HepG2 (cell line): ENCODE measurements at regions not wholly inside any gene's neighbourhood (a gene's known extent, or its start where the extent isn't known, plus 50 kb on each side); places are given as distances from the start of the nearest gene placed in this dataset.

Experiments used
- ATAC-seq: fragments of 200-7000 bp; cut with Tn5 transposase; 3 replicates; pipeline ENCODE4 v1.9.1; 2020; ENCODE audit warnings: mild to moderate bottlenecking, moderate library complexity
- BruUV-seq: library from RNA; stranded (reverse); fragments of 400-500 nt; replicated peaks from 2 replicates; lab custom pipeline; 2021; lab: Mats Ljungman, UMichigan
- CTCF ChIA-PET: fragments of 300-600 bp; formaldehyde crosslinking; extraction: SDS; loops from one replicate; lab custom pipeline; 2021; ENCODE audit warnings: low total read pairs, inconsistent platforms, low intra/inter-chr PET ratio; lab: Yijun Ruan, JAX
- POLR2A ChIA-PET: fragments of 350-600 bp; sonication (Branson Sonifier 250); formaldehyde crosslinking; loops from one replicate; lab custom pipeline; 2020; ENCODE audit warnings: antibody characterized with exemption, inconsistent platforms; lab: Yijun Ruan, JAX
- DNase-seq: peaks from one replicate; pipeline ENCODE4 v3.0.0-alpha.2; 2015; ENCODE audit warnings: low spot score
- FAIRE-seq: peaks from 3 replicates; lab custom pipeline; 2011; peaks lifted over from hg19 to GRCh38; lab: Jason Lieb, UNC
- H2AFZ ChIP-seq: one replicate; pipeline ENCODE4 v1.6.1; 2011; ENCODE audit warnings: low read length, inconsistent platforms
- H3K27ac ChIP-seq: fragments of 300-600 bp; 3 replicates; pipeline ENCODE4 v1.8.0; 2011; ENCODE audit warnings: mixed run types, mild to moderate bottlenecking, mixed read lengths, low read length, inconsistent platforms; ENCODE audit not compliant: insufficient read depth; ENCODE audit errors: extremely low read length
- H3K27me3 ChIP-seq, 2 experiments: fragments of 200-600 bp in 1 of 2; 2 replicates in 1 of 2; 3 replicates in 1 of 2; pipeline versions ENCODE4 v1.6.0 to v1.8.0; 2011; ENCODE audit warnings: low read length in 2 of 2, mild to moderate bottlenecking in 2 of 2, moderate library complexity in 2 of 2, inconsistent platforms in 1 of 2; ENCODE audit not compliant: insufficient read depth in 2 of 2, control insufficient read depth in 1 of 2
- H3K36me3 ChIP-seq, 2 experiments: fragments of 200-600 bp in 1 of 2; replicated peaks in 1 of 2; 2 replicates in 1 of 2; 3 replicates in 1 of 2; pipeline versions ENCODE4 v1.5.1 to v1.8.0; 2011; ENCODE audit warnings: low read length in 2 of 2, inconsistent platforms in 1 of 2; ENCODE audit not compliant: insufficient read depth in 2 of 2, control insufficient read depth in 1 of 2
- H3K4me1 ChIP-seq: 2 replicates; pipeline ENCODE4 v1.5.1; 2012; ENCODE audit warnings: low read length, inconsistent platforms; ENCODE audit not compliant: insufficient read depth
- H3K4me2 ChIP-seq: 2 replicates; pipeline ENCODE4 v1.6.0; 2011; ENCODE audit warnings: low read depth, low read length, inconsistent platforms
- H3K4me3 ChIP-seq, 3 experiments: fragments of 200-600 bp in 1 of 3; sonication (generic), shearing (Covaris generic) in 1 of 3; replicated peaks in 1 of 3; 2 replicates each; pipeline ENCODE4 v1.5.1; 2011 to 2016; ENCODE audit warnings: low read length in 3 of 3, inconsistent platforms in 2 of 3, low read depth in 2 of 3, mild to moderate bottlenecking in 2 of 3, control low read depth in 1 of 3, mixed read lengths in 1 of 3; ENCODE audit not compliant: insufficient read depth in 1 of 3
- H3K79me2 ChIP-seq: one replicate; pipeline ENCODE4 v1.6.1; 2011; ENCODE audit warnings: low read length, inconsistent platforms; ENCODE audit not compliant: insufficient read depth
- H3K9ac ChIP-seq: 2 replicates; pipeline ENCODE4 v1.6.0; 2011; ENCODE audit warnings: mild to moderate bottlenecking, low read depth, low read length, inconsistent platforms; ENCODE audit not compliant: insufficient read depth
- H3K9me3 ChIP-seq: 2 replicates; pipeline ENCODE4 v1.5.1; 2012; ENCODE audit warnings: mild to moderate bottlenecking, low read length
- H4K20me1 ChIP-seq: 2 replicates; pipeline ENCODE4 v1.6.0; 2011; ENCODE audit warnings: inconsistent platforms, mild to moderate bottlenecking, low read length, moderate library complexity; ENCODE audit not compliant: insufficient read depth
- ASH2L ChIP-seq: fragments of 300-600, 200-600 bp; sonication (generic); IDR thresholded peaks from 2 replicates; pipeline ENCODE4 v1.7.0; 2017; ENCODE audit warnings: low read depth, mild to moderate bottlenecking, moderate library complexity, mixed read lengths, low read length; ENCODE audit not compliant: insufficient read length
- DNMT3B ChIP-seq: conservative IDR thresholded peaks from 2 replicates; pipeline ENCODE4 v1.6.1; 2016; ENCODE audit warnings: missing biosample characterization, control low read depth
- ELF1 ChIP-seq: sonication (generic); formaldehyde crosslinking; IDR thresholded peaks from 2 replicates; pipeline ENCODE4 v1.4.0; 2020; ENCODE audit warnings: missing genetic modification reagents
- ETV5 ChIP-seq: IDR thresholded peaks from 2 replicates; pipeline ENCODE4 v1.6.1; 2018; ENCODE audit warnings: missing biosample characterization, missing genetic modification reagents, inconsistent platforms, borderline replicate concordance
- HDAC6 ChIP-seq: fragments of 200-600 bp; sonication (generic); IDR thresholded peaks from 2 replicates; pipeline ENCODE4 v1.7.0; 2017; ENCODE audit warnings: mild to moderate bottlenecking, antibody characterized with exemption, low read length, low read depth
- HMGXB3 ChIP-seq: sonication (generic); formaldehyde crosslinking; IDR thresholded peaks from 2 replicates; pipeline ENCODE4 v1.4.0; 2020; ENCODE audit warnings: missing genetic modification reagents, borderline replicate concordance
- HNF4G ChIP-seq, 2 experiments: sonication (generic) in 1 of 2; formaldehyde crosslinking in 1 of 2; IDR thresholded peaks; 2 replicates each; pipeline versions ENCODE4 v1.4.0 to v1.6.1; 2011 to 2020; ENCODE audit warnings: borderline replicate concordance in 2 of 2, low read depth in 2 of 2, mild to moderate bottlenecking in 2 of 2, low read length in 1 of 2, missing genetic modification reagents in 1 of 2, moderate library complexity in 1 of 2
- IKZF1 ChIP-seq: fragments of 450-650 bp; IDR thresholded peaks from 2 replicates; pipeline ENCODE4 v1.7.1; 2016
- JARID2 ChIP-seq: sonication (generic); formaldehyde crosslinking; IDR thresholded peaks from 2 replicates; pipeline ENCODE4 v1.8.1; 2023; ENCODE audit warnings: missing genetic modification reagents, inconsistent platforms; ENCODE audit not compliant: insufficient replicate concordance
- MED13 ChIP-seq: sonication (generic); formaldehyde crosslinking; IDR thresholded peaks from 2 replicates; pipeline ENCODE4 v1.5.0; 2020; ENCODE audit warnings: missing genetic modification reagents
- MIXL1 ChIP-seq: IDR thresholded peaks from 2 replicates; pipeline ENCODE4 v1.6.1; 2016
- MLX ChIP-seq: IDR thresholded peaks from 2 replicates; pipeline ENCODE4 v1.6.1; 2016
- PTBP1 ChIP-seq: fragments of 200-400 bp; formaldehyde crosslinking; IDR thresholded peaks from 2 replicates; pipeline ENCODE4 v1.6.1; 2018; ENCODE audit warnings: low read length, low read depth; ENCODE audit not compliant: poor library complexity, severe bottlenecking
- STAT5B ChIP-seq: sonication (generic); formaldehyde crosslinking; IDR thresholded peaks from 2 replicates; pipeline ENCODE4 v1.4.0; 2020; ENCODE audit warnings: missing genetic modification reagents
- TRIM24 ChIP-seq: sonication (generic); formaldehyde crosslinking; IDR thresholded peaks from 2 replicates; pipeline ENCODE4 v1.8.0; 2022; ENCODE audit warnings: mild to moderate bottlenecking, missing genetic modification reagents
- ZNF33A ChIP-seq: sonication (generic); formaldehyde crosslinking; IDR thresholded peaks from 2 replicates; pipeline ENCODE4 v1.5.1; 2020; ENCODE audit warnings: missing genetic modification reagents, mild to moderate bottlenecking, moderate library complexity, borderline replicate concordance
- ZNF513 ChIP-seq: sonication (generic); formaldehyde crosslinking; conservative IDR thresholded peaks from 2 replicates; pipeline ENCODE4 v1.5.0; 2020; ENCODE audit warnings: missing genetic modification reagents
- ZNF564 ChIP-seq: sonication (generic); formaldehyde crosslinking; IDR thresholded peaks from 2 replicates; pipeline ENCODE4 v1.8.1; 2023; ENCODE audit warnings: mild to moderate bottlenecking, missing genetic modification reagents
- ZSCAN12 ChIP-seq: sonication (generic); formaldehyde crosslinking; IDR thresholded peaks from 2 replicates; pipeline ENCODE4 v1.9.0; 2021; ENCODE audit warnings: mild to moderate bottlenecking, missing genetic modification reagents
- WGBS: methylation state at CpG from one replicate; pipeline ENCODE4 v1.1.6; 2017; ENCODE audit warnings: low lambda C conversion rate; 5-methylcytosine and 5-hydroxymethylcytosine counted together
- in situ Hi-C: cut with HindIII; loops from 2 replicates; pipeline ENCODE4 v1.10.0; 2017; ENCODE audit warnings: low pct_unique_long_range_greater_than_20kb; ENCODE audit not compliant: extremely low pct_ligation_motif_present
- intact Hi-C: fragments of 100-400 bp; cut with micrococcal nuclease; formaldehyde crosslinking; loops from one replicate; pipeline ENCODE4 v1.10.0; 2022; ENCODE audit not compliant: unreplicated experiment

GRCh38 chr2:60094450-60094929 is 459.0 kb downstream of the BCL11A start (continued):
- TF ChIP-seq HMGXB3 (CRISPR knock-in tag) (peak; percentile 34; the same call in 1 of the 2 replicates), ELF1 (peak; percentile 44), ETV5 (CRISPR knock-in tag) (peak; percentile 39; the same call in 1 of the 2 replicates), TRIM24 (CRISPR knock-in tag) (0 out of 2 replicates have a peak, but pooled peaks have one; percentile 67), MLX (CRISPR knock-in tag) (peak; percentile 78; the same call in 1 of the 2 replicates), DNMT3B (CRISPR knock-in tag) (peak; percentile 87; the same call in 1 of the 2 replicates), HNF4G (IDR thresholded peaks at IDR 0.05; ENCODE audit: borderline replicate concordance, low read depth, low read length) (peak; percentile 23; the same call in 1 of the 2 replicates), HNF4G (CRISPR knock-in tag; IDR thresholded peaks at IDR 0.05; ENCODE audit: borderline replicate concordance, low read depth) (no peak), MIXL1 (CRISPR knock-in tag) (peak; percentile 50; the same call in 1 of the 2 replicates)

GRCh38 chr2:60092781-60093180 is 460.7 kb downstream of the BCL11A start:
- Histone ChIP-seq H3K27ac (no peak overlapping the region), H3K79me2 (no peaks in the 10 kb centered on the region), H2AFZ (no peak overlapping the region), H3K4me2 (no peak overlapping the region), H4K20me1 (no peaks in the 10 kb centered on the region), H3K27me3 (peaks cover 0 to 8% of the 10 kb centered on the region in 2 experiments; a peak in 1 of 5 replicates), H3K4me1 (peaks cover 35% of the 10 kb centered on the region), H3K9ac (no peak overlapping the region), H3K4me3 (no peak overlapping the region), H3K9me3 (no peaks in the 10 kb centered on the region), H3K36me3 (no peaks in the 10 kb centered on the region)
- ATAC-seq (no peak), FAIRE-seq (no peak), DNase-seq (no peak)
- no TSS peak for BruUV-seq
- in situ Hi-C loops: no loop called here
- 96% methylated on average over 2 of the region's 2 CpGs for WGBS
- intact Hi-C loops: no loop called here
- ChIA-PET CTCF (no interaction called here), POLR2A (no interaction called here)
- no peak for TF ChIP-seq ZNF513
- no peak for TF ChIP-seq ZNF564
- no peak for TF ChIP-seq PTBP1
- TF ChIP-seq ZSCAN12 (CRISPR knock-in tag): no peak
- TF ChIP-seq JARID2 (CRISPR knock-in tag): no peak
- no peak for TF ChIP-seq IKZF1
- TF ChIP-seq MED13 (CRISPR knock-in tag): no peak
- TF ChIP-seq ASH2L: no peak
- TF ChIP-seq HDAC6: no peak
- TF ChIP-seq STAT5B (CRISPR knock-in tag): no peak
- no peak for TF ChIP-seq ZNF33A
